ENCODE measurements at regions not wholly inside any gene's neighbourhood (a gene's known extent, or its start where the extent isn't known, plus 50 kb on each side); places are given as distances from the start of the nearest gene placed in this dataset.

DNA sequence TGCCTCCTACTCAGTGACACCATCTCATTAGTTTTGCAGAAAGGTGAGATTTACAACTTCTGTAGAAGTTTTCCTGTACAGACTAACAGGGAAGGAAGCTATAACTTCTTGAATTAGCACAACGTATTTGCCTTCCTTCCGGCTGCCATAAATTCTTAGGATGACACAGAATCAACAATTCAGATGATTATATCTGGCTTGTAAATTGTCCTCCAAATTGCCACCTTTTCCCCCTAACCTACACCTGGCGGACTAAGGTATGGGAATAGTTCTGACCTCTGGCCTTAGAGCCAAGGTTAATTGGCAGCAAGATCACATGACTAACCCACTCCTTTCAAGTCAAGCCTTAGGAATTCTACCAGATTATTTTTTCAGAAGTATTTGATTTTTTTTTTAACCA is 284.3 kb downstream of the LMO4 start:
- no peak for TF ChIP-seq EZH2 (IDR thresholded peaks at IDR 0.05; ENCODE audit: low read length, missing control alignments)
- TF ChIP-seq, protein P1, sequence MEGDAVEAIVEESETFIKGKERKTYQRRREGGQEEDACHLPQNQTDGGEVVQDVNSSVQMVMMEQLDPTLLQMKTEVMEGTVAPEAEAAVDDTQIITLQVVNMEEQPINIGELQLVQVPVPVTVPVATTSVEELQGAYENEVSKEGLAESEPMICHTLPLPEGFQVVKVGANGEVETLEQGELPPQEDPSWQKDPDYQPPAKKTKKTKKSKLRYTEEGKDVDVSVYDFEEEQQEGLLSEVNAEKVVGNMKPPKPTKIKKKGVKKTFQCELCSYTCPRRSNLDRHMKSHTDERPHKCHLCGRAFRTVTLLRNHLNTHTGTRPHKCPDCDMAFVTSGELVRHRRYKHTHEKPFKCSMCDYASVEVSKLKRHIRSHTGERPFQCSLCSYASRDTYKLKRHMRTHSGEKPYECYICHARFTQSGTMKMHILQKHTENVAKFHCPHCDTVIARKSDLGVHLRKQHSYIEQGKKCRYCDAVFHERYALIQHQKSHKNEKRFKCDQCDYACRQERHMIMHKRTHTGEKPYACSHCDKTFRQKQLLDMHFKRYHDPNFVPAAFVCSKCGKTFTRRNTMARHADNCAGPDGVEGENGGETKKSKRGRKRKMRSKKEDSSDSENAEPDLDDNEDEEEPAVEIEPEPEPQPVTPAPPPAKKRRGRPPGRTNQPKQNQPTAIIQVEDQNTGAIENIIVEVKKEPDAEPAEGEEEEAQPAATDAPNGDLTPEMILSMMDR (conservative IDR thresholded peaks at IDR 0.05 in 1 of 2, IDR thresholded peaks at IDR 0.05 in 1 of 2; ENCODE audit: low read depth in 1 of 2, low read length in 2 of 2) = no peak
- Histone ChIP-seq H4K20me1 (ENCODE audit: control insufficient read depth, extremely low read depth, insufficient read depth, low read length) (no peaks in the 10 kb centered on the region), H3K27ac (ENCODE audit: insufficient read depth, low read length) (no peak overlapping the region), H3K4me3 (replicated peaks in 1 of 4; ENCODE audit: control extremely low read depth in 1 of 4, insufficient read depth in 1 of 4, low read depth in 3 of 4, low read length in 4 of 4) (no peak overlapping the region), H3K9ac (ENCODE audit: insufficient read depth, low read length) (no peak overlapping the region), H3K79me2 (ENCODE audit: control insufficient read depth, insufficient read depth, low read length) (no peaks in the 10 kb centered on the region), H3K4me2 (ENCODE audit: extremely low read depth, insufficient read depth, low read length) (no peak overlapping the region), H3K4me1 (ENCODE audit: control insufficient read depth, extremely low read depth, insufficient read depth, low read length) (no peaks in the 10 kb centered on the region), H3K27me3 (ENCODE audit: control insufficient read depth, insufficient read depth, low read length) (no peaks in the 10 kb centered on the region), H3K9me3 (ENCODE audit: control insufficient read depth, insufficient read depth, low read depth, low read length) (no peaks in the 10 kb centered on the region), H3K36me3 (ENCODE audit: control insufficient read depth, insufficient read depth, low read length) (no peaks in the 10 kb centered on the region), H2AFZ (ENCODE audit: low read length) (no peak overlapping the region)
- no peak for DNase-seq (ENCODE audit: low read depth in 2 of 2)

DNA sequence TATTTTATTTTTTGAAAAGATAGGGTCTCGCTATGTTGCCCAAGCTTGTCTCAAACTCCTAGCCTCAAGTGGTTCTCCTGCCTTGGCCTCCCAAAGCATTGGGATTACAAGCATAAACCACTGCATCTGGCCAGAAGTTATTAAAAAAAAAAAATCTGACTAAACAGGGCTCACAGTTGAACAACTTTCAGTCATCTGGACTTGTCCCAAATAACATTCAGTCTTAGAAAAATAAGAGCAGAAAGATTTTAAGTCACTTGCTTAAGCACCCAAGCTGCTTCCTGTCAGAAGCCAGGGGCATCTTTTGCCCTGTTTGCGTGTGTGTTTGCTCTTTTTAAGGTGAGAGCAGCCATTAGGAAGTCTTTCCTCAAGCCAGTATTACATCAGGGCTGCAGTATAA is 286.8 kb downstream of the LMO4 start:
- no peaks in the 10 kb centered on the region for H3K36me3 ChIP-seq (ENCODE audit: control insufficient read depth, insufficient read depth, low read length)
- H3K79me2 ChIP-seq (ENCODE audit: control insufficient read depth, insufficient read depth, low read length) = no peaks in the 10 kb centered on the region
- H3K27me3 ChIP-seq (ENCODE audit: control insufficient read depth, insufficient read depth, low read length) = no peaks in the 10 kb centered on the region
- H3K4me1 ChIP-seq (ENCODE audit: control insufficient read depth, extremely low read depth, insufficient read depth, low read length) = no peaks in the 10 kb centered on the region
- H2AFZ ChIP-seq (ENCODE audit: low read length) = no peak overlapping the region
- no peaks in the 10 kb centered on the region for H3K9me3 ChIP-seq (ENCODE audit: control insufficient read depth, insufficient read depth, low read depth, low read length)
- DNase-seq (ENCODE audit: low read depth in 2 of 2) = peak; percentile 22 to 35
- no peak overlapping the region for H3K27ac ChIP-seq (ENCODE audit: insufficient read depth, low read length)
- H3K4me2 ChIP-seq (ENCODE audit: extremely low read depth, insufficient read depth, low read length) = no peak overlapping the region
- H4K20me1 ChIP-seq (ENCODE audit: control insufficient read depth, extremely low read depth, insufficient read depth, low read length) = no peaks in the 10 kb centered on the region
- TF ChIP-seq EZH2 (IDR thresholded peaks at IDR 0.05; ENCODE audit: low read length, missing control alignments) = no peak
- TF ChIP-seq, protein P1 (conservative IDR thresholded peaks at IDR 0.05 in 1 of 2, IDR thresholded peaks at IDR 0.05 in 1 of 2; ENCODE audit: low read depth in 1 of 2, low read length in 2 of 2) = no peak
- H3K9ac ChIP-seq (ENCODE audit: insufficient read depth, low read length) = no peak overlapping the region
- H3K4me3 ChIP-seq (replicated peaks in 1 of 4; ENCODE audit: control extremely low read depth in 1 of 4, insufficient read depth in 1 of 4, low read depth in 3 of 4, low read length in 4 of 4) = no peak overlapping the region

DNA sequence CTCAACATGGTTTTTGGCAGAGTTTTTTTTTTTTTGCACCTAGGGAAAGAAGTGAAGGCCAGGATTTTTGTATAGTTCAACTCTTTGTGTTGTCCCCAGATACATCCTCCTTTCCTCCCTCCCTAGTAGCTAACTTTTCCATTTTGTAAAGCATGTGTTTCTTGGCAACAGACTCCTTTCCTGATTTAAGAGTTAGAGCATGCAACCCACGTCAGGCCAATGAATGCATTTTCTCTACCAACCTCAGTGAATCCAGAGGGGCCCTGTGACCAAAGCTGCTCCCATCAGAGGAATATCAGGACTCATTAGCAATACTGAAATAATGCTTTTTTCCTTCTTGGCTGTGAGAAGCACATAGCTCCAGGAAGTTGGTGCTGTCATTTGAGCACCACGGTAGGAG is 287.2 kb downstream of the LMO4 start:
- Histone ChIP-seq H3K27me3 (ENCODE audit: control insufficient read depth, insufficient read depth, low read length) (no peaks in the 10 kb centered on the region), H3K4me2 (ENCODE audit: extremely low read depth, insufficient read depth, low read length) (no peak overlapping the region), H3K4me1 (ENCODE audit: control insufficient read depth, extremely low read depth, insufficient read depth, low read length) (no peaks in the 10 kb centered on the region), H3K27ac (ENCODE audit: insufficient read depth, low read length) (no peak overlapping the region), H3K9me3 (ENCODE audit: control insufficient read depth, insufficient read depth, low read depth, low read length) (no peaks in the 10 kb centered on the region), H3K79me2 (ENCODE audit: control insufficient read depth, insufficient read depth, low read length) (no peaks in the 10 kb centered on the region), H2AFZ (ENCODE audit: low read length) (no peak overlapping the region), H3K36me3 (ENCODE audit: control insufficient read depth, insufficient read depth, low read length) (no peaks in the 10 kb centered on the region), H3K9ac (ENCODE audit: insufficient read depth, low read length) (no peak overlapping the region), H4K20me1 (ENCODE audit: control insufficient read depth, extremely low read depth, insufficient read depth, low read length) (no peaks in the 10 kb centered on the region), H3K4me3 (replicated peaks in 1 of 4; ENCODE audit: control extremely low read depth in 1 of 4, insufficient read depth in 1 of 4, low read depth in 3 of 4, low read length in 4 of 4) (no peak overlapping the region)
- no peak for TF ChIP-seq EZH2 (IDR thresholded peaks at IDR 0.05; ENCODE audit: low read length, missing control alignments)
- TF ChIP-seq, protein P1 (conservative IDR thresholded peaks at IDR 0.05 in 1 of 2, IDR thresholded peaks at IDR 0.05 in 1 of 2; ENCODE audit: low read depth in 1 of 2, low read length in 2 of 2) = no peak
- DNase-seq (ENCODE audit: low read depth in 2 of 2) = peak in 1 of 2 donors; percentile 37

Measured in fibroblast of lung (primary cell).